Mucosa of rectum (tissue), 2 donors: ENCODE measurements at regions not wholly inside any gene's neighbourhood (a gene's known extent, or its start where the extent isn't known, plus 50 kb on each side); places are given as distances from the start of the nearest gene placed in this dataset.
"Not testable (repeated sequence)": the region's sequence is repeated elsewhere in the genome, so short reads cannot be mapped to it uniquely, and the experiment has no call there.

Source experiments
- H3K27ac ChIP-seq, 2 donors: one replicate each; pipeline ENCODE4 v1.7.0; 2013; ENCODE audit warnings: inconsistent platforms in 2 of 2, low read depth in 2 of 2, low read length in 2 of 2
- H3K27me3 ChIP-seq, 2 donors: one replicate each; pipeline ENCODE4 v1.7.0; 2013; ENCODE audit warnings: low read length in 2 of 2; ENCODE audit not compliant: control insufficient read depth in 2 of 2, insufficient read depth in 2 of 2
- H3K36me3 ChIP-seq, 2 donors: one replicate each; pipeline ENCODE4 v1.7.0; 2013; ENCODE audit warnings: low read length in 2 of 2; ENCODE audit not compliant: control insufficient read depth in 2 of 2, insufficient read depth in 2 of 2
- H3K4me1 ChIP-seq, 2 donors: one replicate each; pipeline ENCODE4 v1.7.0; 2013; ENCODE audit warnings: low read length in 2 of 2, mild to moderate bottlenecking in 1 of 2; ENCODE audit not compliant: control insufficient read depth in 2 of 2, insufficient read depth in 2 of 2
- H3K4me3 ChIP-seq, 2 donors: one replicate each; pipeline ENCODE4 v1.7.0; 2013; ENCODE audit warnings: low read length in 2 of 2
- H3K9ac ChIP-seq, 2 donors: one replicate each; pipeline ENCODE4 v1.7.0; 2013; ENCODE audit warnings: low read length in 2 of 2, low read depth in 1 of 2, mild to moderate bottlenecking in 1 of 2
- H3K9me3 ChIP-seq, 2 donors: one replicate each; pipeline ENCODE4 v1.7.0; 2013; ENCODE audit warnings: low read length in 2 of 2; ENCODE audit not compliant: control insufficient read depth in 2 of 2
- donor health status: healthy.
- donor health status: Normal muscosa, but diverticular disease.

DNA sequence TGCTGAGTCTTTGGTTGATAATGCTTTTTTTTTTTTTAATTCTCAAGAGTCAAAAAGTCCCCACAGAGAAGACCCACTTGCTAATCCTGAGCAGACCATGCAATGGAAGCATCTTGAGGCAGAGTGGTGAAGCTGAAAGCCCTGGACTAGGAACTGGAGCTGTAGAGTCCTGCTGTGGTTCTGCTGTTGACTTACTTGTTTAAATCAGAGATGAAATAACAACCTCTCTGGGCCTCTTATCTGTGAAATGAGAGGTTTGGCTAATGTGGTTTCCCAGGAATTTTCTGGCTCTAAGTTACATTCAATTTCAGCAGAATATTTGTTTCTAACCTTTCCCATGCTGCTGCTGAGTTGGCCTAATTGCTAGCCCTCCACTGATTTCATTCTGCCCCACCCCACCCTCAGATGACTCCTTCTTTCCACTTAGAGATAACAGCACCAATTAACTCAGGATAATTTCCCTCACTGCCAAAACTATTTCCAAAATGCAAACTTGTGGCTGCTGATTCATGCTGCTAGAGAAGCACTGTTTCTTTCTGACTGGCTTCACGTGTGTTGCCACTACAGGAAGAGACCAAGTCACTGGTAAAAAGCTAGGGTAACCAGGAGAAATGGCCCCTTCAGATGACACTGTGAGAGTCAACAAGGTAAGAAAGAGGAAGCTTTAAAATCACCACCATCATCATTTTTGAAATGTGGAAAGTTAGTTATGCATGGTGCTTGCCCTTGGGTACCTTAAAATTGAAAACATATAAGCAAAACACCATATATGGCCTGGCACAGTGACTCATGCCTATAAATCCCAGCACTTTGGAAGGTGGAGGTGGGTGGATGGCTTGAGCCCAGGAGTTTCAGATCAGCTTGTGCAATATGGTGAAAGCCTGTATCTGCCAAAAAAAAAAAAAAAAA lies 326.4 kb downstream of the DCHS2 start:
- Histone ChIP-seq H3K4me3 (no peak overlapping the region), H3K27ac (no peak overlapping the region), H3K9me3 (no peaks in the 10 kb centered on the region), H3K27me3 (no peaks in the 10 kb centered on the region), H3K9ac (no peak overlapping the region), H3K4me1 (no peaks in the 10 kb centered on the region), H3K36me3 (no peaks in the 10 kb centered on the region)

DNA sequence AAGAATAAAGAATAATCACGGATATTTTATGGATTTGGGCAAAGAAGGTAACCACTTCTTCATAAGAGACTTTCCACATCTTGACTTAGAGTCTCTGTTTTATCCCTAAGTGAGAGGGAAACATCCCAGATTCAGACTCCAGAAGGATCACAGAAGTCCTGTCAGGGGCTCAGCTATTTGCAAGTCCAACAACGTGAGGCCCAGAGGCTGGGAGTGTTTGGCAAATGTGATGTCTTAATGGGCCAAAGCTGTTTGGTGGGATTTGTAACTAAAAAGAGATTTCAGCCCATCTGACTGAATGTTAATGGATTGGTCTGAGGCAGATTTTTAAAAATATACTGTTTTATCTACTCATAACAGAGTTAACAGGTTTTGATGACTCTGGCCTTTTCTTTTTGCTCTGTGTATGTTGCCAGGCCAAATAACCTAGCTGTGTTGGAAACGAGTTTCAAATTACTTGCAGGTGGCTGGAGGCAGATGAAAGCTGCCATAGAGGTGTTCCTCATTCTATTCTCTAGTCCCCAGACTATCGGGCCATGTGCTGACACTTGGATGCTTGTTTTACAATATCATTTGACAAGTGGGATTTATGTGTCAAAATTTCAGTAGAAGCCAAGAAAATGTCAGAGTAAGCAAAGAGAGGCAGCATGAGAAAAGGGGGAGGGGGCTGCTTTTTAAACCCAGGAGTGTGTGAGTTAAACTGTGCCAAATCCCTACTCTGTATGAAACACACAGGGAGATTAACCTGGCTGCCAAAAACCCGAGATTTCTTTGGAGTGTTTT lies 330.9 kb downstream of the DCHS2 start:
- Histone ChIP-seq H3K4me3 (no peak overlapping the region), H3K9ac (no peak overlapping the region), H3K27me3 (no peaks in the 10 kb centered on the region), H3K9me3 (no peaks in the 10 kb centered on the region), H3K36me3 (no peaks in the 10 kb centered on the region), H3K27ac (no peak overlapping the region), H3K4me1 (no peaks in the 10 kb centered on the region)

DNA sequence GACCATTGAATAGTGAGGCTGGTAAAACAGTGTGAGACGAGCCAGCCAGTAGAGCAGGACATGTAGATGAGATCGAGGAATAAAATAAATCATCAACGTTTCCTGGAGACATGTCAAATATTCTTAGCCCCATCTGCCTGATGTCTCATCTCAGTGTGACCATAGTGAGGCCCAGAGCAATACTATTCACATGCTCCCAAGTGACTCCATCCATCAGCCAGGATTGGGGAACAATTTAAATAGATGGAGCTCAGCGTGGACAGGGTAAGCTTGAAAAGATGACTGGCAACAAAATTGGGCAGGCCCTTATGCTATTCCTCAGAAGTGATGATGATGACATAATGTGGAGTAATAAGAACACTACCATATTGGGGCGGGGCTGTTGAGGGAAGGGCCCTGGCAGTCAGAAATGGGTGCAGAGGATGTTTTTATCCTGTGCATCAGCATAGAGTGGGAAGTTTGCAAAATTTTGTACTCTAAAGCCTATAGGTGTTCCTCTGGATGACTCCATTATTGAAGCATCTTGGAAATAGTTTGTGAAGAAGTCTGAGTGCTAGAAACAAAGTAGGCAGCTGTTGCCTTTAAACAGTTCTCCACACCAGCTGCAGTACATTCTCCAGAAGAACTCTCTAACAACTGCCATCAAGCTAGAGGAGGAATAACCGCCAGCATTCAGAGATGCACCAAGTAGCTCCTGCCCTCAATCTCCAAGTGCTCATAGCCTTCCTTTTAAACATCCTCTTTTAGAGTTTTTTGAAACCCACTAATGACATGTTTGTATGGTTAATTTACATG lies 333.0 kb downstream of the DCHS2 start:
- H3K4me1 ChIP-seq = no peaks in the 10 kb centered on the region
- no peak overlapping the region for H3K9ac ChIP-seq
- H3K36me3 ChIP-seq = no peaks in the 10 kb centered on the region
- H3K4me3 ChIP-seq = no peak overlapping the region
- no peaks in the 10 kb centered on the region for H3K9me3 ChIP-seq
- no peak overlapping the region for H3K27ac ChIP-seq
- no peaks in the 10 kb centered on the region for H3K27me3 ChIP-seq

DNA sequence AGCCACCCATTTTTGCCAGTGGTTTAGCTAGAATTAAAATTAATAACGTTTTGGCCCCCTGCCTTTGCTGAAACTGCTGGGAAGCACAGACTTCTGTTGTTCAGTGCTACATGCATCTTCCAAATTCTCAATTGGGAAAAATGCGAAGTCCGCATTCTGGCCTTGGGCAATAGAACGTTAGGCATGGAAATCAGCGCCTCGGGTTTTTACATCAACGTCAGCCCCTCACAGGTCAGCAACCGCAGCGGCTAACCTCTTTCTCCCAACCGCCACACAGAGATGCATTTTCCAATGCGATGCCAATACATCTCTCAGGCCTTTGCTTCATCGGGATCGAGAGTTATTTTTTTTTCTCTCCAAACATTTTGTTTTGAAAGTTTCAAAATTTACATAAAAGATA lies 339.1 kb downstream of the DCHS2 start:
- no peak overlapping the region for H3K4me3 ChIP-seq

DNA sequence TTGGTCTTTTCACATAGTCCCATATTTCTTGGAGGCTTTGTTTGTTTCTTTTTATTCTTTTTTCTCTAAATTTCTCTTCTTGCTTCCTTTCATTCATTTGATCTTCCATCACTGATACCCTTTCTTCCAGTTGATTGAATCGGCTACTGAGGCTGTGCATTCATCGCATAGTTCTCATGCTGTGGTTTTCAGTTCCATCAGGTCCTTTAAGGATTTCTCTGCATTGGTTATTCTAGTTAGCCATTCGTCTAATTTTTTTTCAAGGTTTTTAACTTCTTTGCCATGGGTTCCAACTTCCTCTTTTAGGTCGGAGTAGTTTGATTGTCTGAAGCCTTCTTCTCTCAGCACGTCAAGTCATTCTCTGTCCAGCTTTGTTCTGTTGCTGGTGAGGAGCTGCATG lies 342.4 kb downstream of the DCHS2 start:
- H3K9me3 ChIP-seq, H3K4me3 ChIP-seq, H3K27me3 ChIP-seq, H3K9ac ChIP-seq, H3K36me3 ChIP-seq, H3K27ac ChIP-seq, H3K4me1 ChIP-seq: not testable (repeated sequence)

More for the DNA sequence above, 339.1 kb downstream of the DCHS2 start:
- H3K9me3 ChIP-seq = no peaks in the 10 kb centered on the region
- no peaks in the 10 kb centered on the region for H3K4me1 ChIP-seq
- no peaks in the 10 kb centered on the region for H3K36me3 ChIP-seq
- H3K9ac ChIP-seq = no peak overlapping the region
- H3K27ac ChIP-seq = no peak overlapping the region
- H3K27me3 ChIP-seq = no peaks in the 10 kb centered on the region

DNA sequence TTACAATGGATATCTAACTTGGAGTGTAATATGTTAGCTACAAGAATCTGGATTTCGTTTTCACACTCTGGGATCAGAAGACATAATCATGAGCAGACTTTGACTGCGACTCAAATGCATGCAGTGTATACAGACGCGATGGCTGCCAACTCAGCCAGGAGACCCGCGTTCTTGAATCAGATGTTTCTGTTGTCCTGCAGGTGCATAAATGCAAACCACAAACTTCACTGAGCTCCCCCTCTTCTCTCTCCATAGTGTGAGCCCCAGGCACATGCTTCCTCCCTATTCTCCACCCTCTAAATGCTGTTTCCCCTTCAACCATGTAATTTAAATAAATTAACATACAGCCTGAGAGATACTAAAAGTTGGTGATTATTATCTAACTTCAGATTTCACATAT lies 347.9 kb downstream of the DCHS2 start:
- no peaks in the 10 kb centered on the region for H3K9me3 ChIP-seq
- H3K27me3 ChIP-seq = no peaks in the 10 kb centered on the region
- H3K9ac ChIP-seq = no peak overlapping the region
- H3K4me1 ChIP-seq = no peaks in the 10 kb centered on the region
- no peak overlapping the region for H3K4me3 ChIP-seq
- no peaks in the 10 kb centered on the region for H3K36me3 ChIP-seq
- H3K27ac ChIP-seq = no peak overlapping the region

DNA sequence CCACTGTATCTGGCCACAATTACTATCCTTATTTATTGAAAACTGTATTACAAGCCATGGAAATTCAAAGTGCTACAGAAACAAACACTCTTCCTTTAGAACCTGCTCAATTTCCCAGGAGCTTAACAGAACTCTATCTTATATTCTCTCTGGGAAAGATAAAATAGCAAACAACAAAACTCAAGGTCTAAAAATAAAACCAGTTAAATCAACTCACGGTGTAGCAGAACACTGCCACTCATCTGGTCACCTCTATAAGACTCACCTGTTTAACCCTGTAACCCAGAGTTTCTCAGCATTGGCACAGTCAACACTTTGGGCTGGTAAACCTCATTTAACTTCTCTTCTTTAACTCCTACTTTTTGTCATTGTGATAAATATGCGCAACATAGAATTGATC lies 348.9 kb downstream of the DCHS2 start:
- no peaks in the 10 kb centered on the region for H3K9me3 ChIP-seq
- no peak overlapping the region for H3K9ac ChIP-seq

DNA sequence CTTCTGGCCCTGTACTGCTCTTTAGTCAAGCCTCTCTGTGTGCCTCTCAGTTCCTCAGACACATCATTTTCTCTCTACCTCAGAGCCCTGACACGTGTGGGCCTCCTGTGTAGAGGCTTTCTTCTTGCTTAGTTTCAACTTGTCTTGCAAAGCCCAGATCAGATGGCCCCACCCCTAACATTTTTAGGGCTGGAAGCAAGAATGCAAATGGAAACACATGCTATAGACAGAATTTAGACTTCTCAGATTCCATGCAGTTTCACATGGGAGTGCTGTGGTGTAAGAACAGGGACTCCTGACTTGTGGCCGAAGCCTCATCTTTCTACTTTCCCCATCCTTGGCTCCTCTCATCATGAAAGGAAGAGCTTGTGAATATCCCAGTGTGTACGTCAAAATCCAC lies 350.7 kb downstream of the DCHS2 start:
- Histone ChIP-seq H3K36me3 (no peaks in the 10 kb centered on the region), H3K27ac (no peak overlapping the region), H3K27me3 (no peaks in the 10 kb centered on the region), H3K9me3 (no peaks in the 10 kb centered on the region), H3K4me3 (no peak overlapping the region), H3K4me1 (no peaks in the 10 kb centered on the region), H3K9ac (no peak overlapping the region)

More for the DNA sequence above, 348.9 kb downstream of the DCHS2 start:
- no peaks in the 10 kb centered on the region for H3K27me3 ChIP-seq
- no peaks in the 10 kb centered on the region for H3K36me3 ChIP-seq
- H3K4me3 ChIP-seq = no peak overlapping the region
- H3K4me1 ChIP-seq = no peaks in the 10 kb centered on the region
- no peak overlapping the region for H3K27ac ChIP-seq

DNA sequence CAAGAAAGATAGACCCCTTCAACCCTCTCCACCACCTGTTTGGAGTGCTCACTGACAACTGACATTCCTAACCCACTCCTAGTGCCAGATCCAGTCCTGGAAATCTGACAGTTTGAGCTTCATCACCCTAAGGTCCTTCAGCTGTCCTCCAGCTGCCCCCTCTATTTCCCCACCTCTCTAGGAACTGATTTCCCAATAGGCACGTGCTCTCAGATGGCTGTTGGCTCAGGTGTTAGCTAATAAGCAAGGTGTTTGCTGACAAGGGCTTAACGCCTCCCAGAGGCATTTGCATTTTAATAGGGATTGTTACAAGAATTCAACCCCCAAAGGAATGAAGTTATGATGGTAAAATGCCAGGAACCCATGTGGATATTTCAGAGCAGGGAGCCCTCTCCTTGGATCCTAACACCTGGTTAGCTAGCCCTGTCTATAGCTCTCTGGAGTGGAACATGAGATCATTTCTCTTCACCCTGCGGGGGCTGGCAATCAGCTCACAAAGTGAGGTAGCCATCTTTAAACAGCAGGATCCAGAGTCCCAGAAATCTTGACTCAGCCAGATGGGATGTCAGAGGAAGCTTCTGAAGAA lies 348.5 kb upstream of the SFRP2 start:
- no peaks in the 10 kb centered on the region for H3K36me3 ChIP-seq
- H3K4me1 ChIP-seq = no peaks in the 10 kb centered on the region
- no peak overlapping the region for H3K27ac ChIP-seq
- H3K27me3 ChIP-seq = no peaks in the 10 kb centered on the region
- no peaks in the 10 kb centered on the region for H3K9me3 ChIP-seq
- H3K4me3 ChIP-seq = no peak overlapping the region
- H3K9ac ChIP-seq = no peak overlapping the region
